Endodermal cell (in vitro differentiated cells): ENCODE measurements at regions not wholly inside any gene's neighbourhood (a gene's known extent, or its start where the extent isn't known, plus 50 kb on each side); places are given as distances from the start of the nearest gene placed in this dataset.

Source experiments
- DNase-seq: peaks from one replicate; pipeline ENCODE4 v3.0.0-alpha.2; 2017
- H3K27ac ChIP-seq: 2 replicates; pipeline ENCODE4 v1.5.1; 2013; ENCODE audit warnings: mild to moderate bottlenecking, low read depth, low read length, moderate library complexity
- H3K27me3 ChIP-seq: 2 replicates; pipeline ENCODE4 v1.6.1; 2013; ENCODE audit warnings: mild to moderate bottlenecking, low read length, moderate library complexity; ENCODE audit not compliant: insufficient read depth, control insufficient read depth, poor library complexity, severe bottlenecking
- H3K36me3 ChIP-seq: 2 replicates; pipeline ENCODE4 v1.7.0; 2013; ENCODE audit warnings: mild to moderate bottlenecking, low read length, moderate library complexity; ENCODE audit not compliant: control insufficient read depth, insufficient read depth
- H3K4me1 ChIP-seq: one replicate; pipeline ENCODE4 v1.7.0; 2013; ENCODE audit warnings: low read length; ENCODE audit not compliant: control insufficient read depth, insufficient read depth
- H3K4me3 ChIP-seq: 2 replicates; pipeline ENCODE4 v1.5.1; 2013; ENCODE audit warnings: mild to moderate bottlenecking, low read length, moderate library complexity
- H3K9ac ChIP-seq: 2 replicates; pipeline ENCODE4 v1.6.1; 2013; ENCODE audit warnings: mild to moderate bottlenecking, low read length, moderate library complexity; ENCODE audit not compliant: poor library complexity, severe bottlenecking; ENCODE audit errors: extremely low read depth
- H3K9me3 ChIP-seq: 2 replicates; pipeline ENCODE4 v1.6.1; 2013; ENCODE audit warnings: mild to moderate bottlenecking, low read length, moderate library complexity; ENCODE audit not compliant: control insufficient read depth
- H3K27ac Mint-ChIP-seq: 2 replicates; pipeline ENCODE4 v1.8.0; 2020; ENCODE audit warnings: mixed read lengths
- H3K27me3 Mint-ChIP-seq: 2 replicates; pipeline ENCODE4 v1.8.0; 2021; ENCODE audit warnings: mild to moderate bottlenecking, mixed read lengths; ENCODE audit not compliant: insufficient read depth
- H3K36me3 Mint-ChIP-seq: 2 replicates; pipeline ENCODE4 v1.8.0; 2020; ENCODE audit warnings: low read depth, mixed read lengths
- H3K4me1 Mint-ChIP-seq: 2 replicates; pipeline ENCODE4 v1.8.0; 2020; ENCODE audit warnings: mixed read lengths
- H3K4me3 Mint-ChIP-seq: 2 replicates; pipeline ENCODE4 v1.8.0; 2020; ENCODE audit warnings: mild to moderate bottlenecking, moderate library complexity, mixed read lengths
- H3K9me3 Mint-ChIP-seq: 2 replicates; pipeline ENCODE4 v1.8.0; 2020; ENCODE audit warnings: mild to moderate bottlenecking, mixed read lengths
- WGBS, 2 experiments: methylation state at CpG; one replicate each; pipeline versions ENCODE4 v1.1.5 to v1.1.7; 2013; ENCODE audit warnings: missing lambda C conversion rate in 2 of 2, mixed read lengths in 1 of 2; ENCODE audit not compliant: insufficient coverage in 1 of 2, insufficient read length in 1 of 2; 5-methylcytosine and 5-hydroxymethylcytosine counted together
- TF ChIP-seq, protein P1 (sequence below): fragments of 200-600 bp; sonication (generic); conservative IDR thresholded peaks from 2 replicates; pipeline ENCODE4 v1.5.0; 2021; ENCODE audit warnings: antibody characterized with exemption, mild to moderate bottlenecking

DNA sequence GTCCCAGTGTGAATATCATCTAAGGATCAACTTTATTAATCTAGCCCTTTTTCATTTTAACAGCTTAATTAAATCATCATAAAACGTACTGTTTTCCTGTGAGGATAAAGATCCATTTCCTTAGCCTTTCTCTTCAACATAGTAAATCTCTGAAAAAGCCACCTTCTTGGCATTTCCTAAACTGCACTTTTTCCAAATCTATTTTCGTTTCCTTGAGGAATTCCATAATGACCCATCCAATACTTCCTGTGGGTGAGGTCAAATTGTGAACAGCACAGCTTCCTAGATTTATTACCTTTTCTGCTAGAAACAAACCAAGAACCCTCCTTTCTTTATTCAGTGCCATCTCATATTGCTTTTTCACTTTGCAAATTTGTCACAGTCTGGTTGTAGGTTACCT is 129.4 kb upstream of the CNTN4 start:
- Mint-ChIP-seq H3K4me3 (no peak overlapping the region), H3K27ac (no peak overlapping the region), H3K27me3 (no peaks in the 10 kb centered on the region), H3K4me1 (peaks cover 9% of the 10 kb centered on the region), H3K9me3 (no peaks in the 10 kb centered on the region), H3K36me3 (no peaks in the 10 kb centered on the region)
- peaks cover 11% of the 10 kb centered on the region for H3K9me3 ChIP-seq
- no peak overlapping the region for H3K9ac ChIP-seq
- DNase-seq = no peak
- H3K36me3 ChIP-seq = no peaks in the 10 kb centered on the region
- no peaks in the 10 kb centered on the region for H3K27me3 ChIP-seq
- no peak overlapping the region for H3K4me3 ChIP-seq
- TF ChIP-seq, protein P1, sequence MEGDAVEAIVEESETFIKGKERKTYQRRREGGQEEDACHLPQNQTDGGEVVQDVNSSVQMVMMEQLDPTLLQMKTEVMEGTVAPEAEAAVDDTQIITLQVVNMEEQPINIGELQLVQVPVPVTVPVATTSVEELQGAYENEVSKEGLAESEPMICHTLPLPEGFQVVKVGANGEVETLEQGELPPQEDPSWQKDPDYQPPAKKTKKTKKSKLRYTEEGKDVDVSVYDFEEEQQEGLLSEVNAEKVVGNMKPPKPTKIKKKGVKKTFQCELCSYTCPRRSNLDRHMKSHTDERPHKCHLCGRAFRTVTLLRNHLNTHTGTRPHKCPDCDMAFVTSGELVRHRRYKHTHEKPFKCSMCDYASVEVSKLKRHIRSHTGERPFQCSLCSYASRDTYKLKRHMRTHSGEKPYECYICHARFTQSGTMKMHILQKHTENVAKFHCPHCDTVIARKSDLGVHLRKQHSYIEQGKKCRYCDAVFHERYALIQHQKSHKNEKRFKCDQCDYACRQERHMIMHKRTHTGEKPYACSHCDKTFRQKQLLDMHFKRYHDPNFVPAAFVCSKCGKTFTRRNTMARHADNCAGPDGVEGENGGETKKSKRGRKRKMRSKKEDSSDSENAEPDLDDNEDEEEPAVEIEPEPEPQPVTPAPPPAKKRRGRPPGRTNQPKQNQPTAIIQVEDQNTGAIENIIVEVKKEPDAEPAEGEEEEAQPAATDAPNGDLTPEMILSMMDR = no peak
- 67% methylated on average over 2 of the region's 2 CpGs for WGBS, 2 experiments
- no peaks in the 10 kb centered on the region for H3K4me1 ChIP-seq
- no peak overlapping the region for H3K27ac ChIP-seq

DNA sequence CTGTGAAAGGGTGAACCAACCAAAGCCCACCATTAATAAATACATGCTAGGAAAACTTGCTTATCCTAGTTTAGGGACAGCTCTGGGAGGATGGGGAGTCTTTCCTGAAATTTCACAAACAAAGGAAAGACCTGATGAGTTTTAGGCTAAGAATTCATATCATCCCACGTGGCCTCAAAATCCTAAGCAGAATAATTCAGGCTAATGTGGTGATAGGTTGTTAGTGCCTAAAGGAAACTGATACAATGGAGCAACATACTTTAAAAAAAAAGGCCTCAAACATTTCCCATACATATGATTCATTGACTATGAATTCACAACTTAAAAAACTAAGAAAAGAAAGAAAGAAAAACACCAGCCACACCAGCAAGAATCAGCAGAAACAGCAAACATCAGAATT is 126.9 kb upstream of the CNTN4 start:
- peaks cover 9% of the 10 kb centered on the region for H3K9me3 ChIP-seq

DNA sequence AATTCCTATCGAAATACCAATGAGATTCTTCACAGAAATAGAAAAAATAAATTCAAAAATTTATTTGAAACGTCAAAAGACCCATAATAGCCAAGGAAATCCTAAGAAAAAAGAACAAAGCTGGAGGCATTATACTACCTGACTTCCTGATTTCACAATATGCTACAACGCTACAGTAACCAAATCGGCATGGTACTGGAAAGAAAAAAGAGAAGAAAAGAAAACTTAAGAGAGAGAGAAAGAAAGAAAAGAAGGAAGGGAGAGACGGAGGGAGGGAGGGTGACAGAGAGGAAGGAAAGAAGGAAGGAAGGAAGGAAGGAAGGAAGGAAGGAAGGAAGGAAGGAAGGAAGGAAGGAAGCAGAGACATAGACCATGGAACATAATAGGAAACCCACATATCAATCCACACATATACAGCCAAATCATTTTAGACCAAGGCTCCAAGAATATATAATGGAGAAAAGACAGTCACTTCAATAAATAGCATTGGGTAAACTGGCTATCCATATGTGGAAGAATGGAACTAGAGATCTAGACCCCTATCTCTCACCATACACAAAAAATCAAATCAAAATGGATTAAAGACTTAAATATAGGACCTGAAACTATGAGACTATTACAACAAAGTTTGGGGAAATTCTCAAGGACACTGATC is 118.6 kb upstream of the CNTN4 start:
- no peaks in the 10 kb centered on the region for H3K36me3 Mint-ChIP-seq
- WGBS, 2 experiments = 80 to 81% methylated on average over 1 to 5 of the region's 5 CpGs

More for the DNA sequence above, 126.9 kb upstream of the CNTN4 start:
- no peak overlapping the region for H3K27ac Mint-ChIP-seq
- Histone ChIP-seq H3K27me3 (no peaks in the 10 kb centered on the region), H3K27ac (no peak overlapping the region), H3K4me3 (no peak overlapping the region), H3K4me1 (no peaks in the 10 kb centered on the region), H3K9ac (no peak overlapping the region), H3K36me3 (no peaks in the 10 kb centered on the region)
- 64% methylated on average over 1 of the region's 1 CpG; no CpG with 5 or more reads in 1 of the 2 experiments for WGBS, 2 experiments
- no peak overlapping the region for H3K4me3 Mint-ChIP-seq
- H3K9me3 Mint-ChIP-seq = no peaks in the 10 kb centered on the region
- no peaks in the 10 kb centered on the region for H3K36me3 Mint-ChIP-seq
- H3K27me3 Mint-ChIP-seq = no peaks in the 10 kb centered on the region
- no peaks in the 10 kb centered on the region for H3K4me1 Mint-ChIP-seq
- TF ChIP-seq, protein P1 = no peak
- DNase-seq = no peak

More for the DNA sequence above, 118.6 kb upstream of the CNTN4 start:
- no peaks in the 10 kb centered on the region for H3K4me1 ChIP-seq
- H3K4me1 Mint-ChIP-seq = no peaks in the 10 kb centered on the region
- no peaks in the 10 kb centered on the region for H3K9me3 Mint-ChIP-seq
- no peak overlapping the region for H3K9ac ChIP-seq
- H3K27ac Mint-ChIP-seq = no peak overlapping the region
- H3K27ac ChIP-seq = no peak overlapping the region
- TF ChIP-seq, protein P1 = no peak
- no peak overlapping the region for H3K4me3 ChIP-seq
- H3K27me3 Mint-ChIP-seq = no peaks in the 10 kb centered on the region
- no peak overlapping the region for H3K4me3 Mint-ChIP-seq
- H3K27me3 ChIP-seq = no peaks in the 10 kb centered on the region
- peaks cover 12% of the 10 kb centered on the region for H3K9me3 ChIP-seq
- no peaks in the 10 kb centered on the region for H3K36me3 ChIP-seq
- no peak for DNase-seq
